SW480 (cell line): ENCODE measurements at regions not wholly inside any gene's neighbourhood (a gene's known extent, or its start where the extent isn't known, plus 50 kb on each side); places are given as distances from the start of the nearest gene placed in this dataset.

ENCODE experiments used
- DNase-seq: peaks from one replicate; pipeline ENCODE4 v3.0.0-alpha.2; 2016; ENCODE audit warnings: low spot score

GRCh38 chr3:68057637-68058320, 403.4 kb upstream of the SUCLG2 start:
- DNase-seq: no peak

- no peak for DNase-seq
Observed at GRCh38 chr3:68056556-68056955, 402.1 kb upstream of the SUCLG2 start.

DNA sequence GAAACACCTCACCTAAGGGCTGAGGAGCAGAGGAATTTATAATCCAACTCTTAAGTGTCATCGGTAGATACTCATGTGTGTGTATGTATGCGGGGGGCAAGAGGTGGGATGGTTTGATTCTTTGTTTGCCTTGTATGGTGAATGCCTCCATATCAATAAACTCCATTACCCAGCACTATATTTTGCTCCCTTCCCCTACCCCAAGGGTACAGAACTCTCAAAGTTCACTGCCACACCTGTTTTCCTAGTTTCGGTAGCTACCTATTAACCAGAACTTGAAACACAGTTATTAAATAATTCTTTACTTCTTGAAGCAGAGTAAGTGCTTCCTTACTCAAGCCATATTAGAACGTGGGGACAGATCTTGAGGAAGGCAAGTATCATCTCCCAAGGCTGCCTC, 400.8 kb upstream of the SUCLG2 start:
- DNase-seq: no peak

DNA sequence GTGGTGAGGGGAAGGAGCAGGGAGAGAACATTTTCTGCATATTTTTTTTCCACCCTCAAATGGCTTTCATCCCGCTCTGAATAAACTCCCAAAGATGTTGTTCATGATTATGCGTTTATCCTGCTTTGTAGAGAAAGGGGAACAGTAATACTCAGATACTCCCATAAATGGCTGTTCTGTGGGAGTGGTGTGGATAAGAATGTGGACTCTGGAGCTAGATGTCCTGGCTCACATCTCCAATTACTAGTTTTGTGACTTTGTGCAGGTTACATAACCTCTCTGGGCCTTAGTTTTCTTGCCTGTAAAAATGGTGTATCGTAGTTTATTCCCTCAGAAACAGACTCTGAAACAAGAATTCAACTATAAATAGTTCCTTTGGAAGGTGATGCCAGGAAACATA, 395.4 kb upstream of the SUCLG2 start:
- DNase-seq: no peak

- DNase-seq: no peak
Observed at GRCh38 chr3:68045976-68046375, 391.6 kb upstream of the SUCLG2 start.

- DNase-seq: no peak
Observed at GRCh38 chr3:68033867-68034266, 379.5 kb upstream of the SUCLG2 start.

GRCh38 chr3:68032209-68032608, 377.8 kb upstream of the SUCLG2 start:
- DNase-seq: no peak

DNA sequence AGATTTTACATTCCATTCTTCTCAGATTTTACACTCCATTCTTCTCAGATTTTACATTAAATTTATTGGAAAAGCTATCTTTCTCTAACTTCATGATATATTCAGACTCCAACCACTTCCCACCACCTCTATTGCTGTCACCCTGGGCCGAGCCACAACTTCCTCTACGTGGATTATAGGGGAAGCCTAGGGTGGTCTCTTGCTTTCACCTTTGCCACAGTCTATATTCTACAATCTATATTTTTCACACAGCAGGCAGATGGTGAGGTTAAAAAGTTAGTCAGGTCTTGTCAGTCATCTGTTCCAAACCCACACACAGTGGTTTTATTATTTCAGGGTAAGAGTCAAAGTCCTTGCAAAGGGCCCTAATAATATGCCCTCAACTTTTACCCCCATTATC, 370.8 kb upstream of the SUCLG2 start:
- no peak for DNase-seq

GRCh38 chr3:68019876-68020275, 365.5 kb upstream of the SUCLG2 start:
- no peak for DNase-seq

DNA sequence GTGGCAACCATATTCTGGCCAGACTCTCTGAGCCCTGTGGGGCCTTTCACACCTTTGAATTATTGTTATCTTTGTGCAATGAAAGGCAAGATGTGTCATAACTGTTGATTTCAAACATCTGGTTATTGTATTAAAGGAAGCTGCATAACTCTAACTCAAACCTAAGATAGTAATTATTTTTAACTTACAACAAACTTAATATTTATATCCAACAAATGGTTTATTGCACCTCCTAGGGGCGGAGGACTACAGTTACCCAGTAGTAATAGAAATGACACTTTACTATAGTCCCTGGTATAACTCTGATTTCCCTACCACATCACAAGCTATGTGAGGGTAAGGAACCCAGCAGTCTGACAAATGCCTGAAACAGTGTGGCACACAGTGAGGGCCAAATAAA, 363.9 kb upstream of the SUCLG2 start:
- no peak for DNase-seq

GRCh38 chr3:68017069-68017468, 362.7 kb upstream of the SUCLG2 start:
- DNase-seq: peak; percentile 3

DNA sequence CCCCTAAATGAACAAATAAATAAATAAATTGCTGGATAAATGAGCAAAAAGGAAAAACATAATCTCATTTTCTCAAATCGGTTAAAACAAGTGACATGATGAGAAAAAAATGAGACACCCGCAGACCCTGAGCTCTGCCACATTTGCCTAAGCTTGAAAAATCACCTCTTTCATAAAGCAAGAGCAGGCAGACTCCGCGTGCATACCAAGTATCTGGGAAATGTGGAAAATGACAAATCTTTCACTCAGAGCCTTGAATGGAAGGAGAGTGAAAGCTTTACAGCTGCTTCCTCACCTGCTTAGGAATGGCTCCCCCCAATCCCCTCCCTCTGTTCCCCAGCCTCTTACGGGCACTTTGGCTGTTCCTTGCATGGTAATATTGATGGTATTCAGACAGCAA, 355.5 kb upstream of the SUCLG2 start:
- no peak for DNase-seq

- DNase-seq: no peak
Observed at GRCh38 chr3:68007621-68008226, 353.3 kb upstream of the SUCLG2 start.

DNA sequence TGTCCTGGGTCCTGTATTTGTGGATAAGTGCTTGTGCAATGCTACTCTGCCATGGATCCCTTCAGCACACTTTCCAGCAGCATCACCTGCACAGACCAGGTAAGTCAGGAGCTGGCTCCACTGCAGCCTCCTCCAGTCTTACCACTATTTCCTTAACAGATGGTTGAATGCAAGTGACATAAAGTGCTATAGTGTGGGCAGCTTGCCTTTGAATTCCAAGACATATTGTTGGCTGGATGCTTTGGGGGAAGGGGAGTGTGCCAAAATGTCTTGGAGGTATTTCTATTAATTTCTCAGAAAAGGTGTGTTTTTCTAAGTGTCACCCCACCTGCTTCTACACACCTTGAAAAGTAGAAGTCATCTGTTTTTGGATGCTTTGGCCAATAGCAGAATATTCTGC, 352.2 kb upstream of the SUCLG2 start:
- no peak for DNase-seq

- no peak for DNase-seq
Observed at GRCh38 chr3:68004091-68004490, 349.7 kb upstream of the SUCLG2 start.

DNA sequence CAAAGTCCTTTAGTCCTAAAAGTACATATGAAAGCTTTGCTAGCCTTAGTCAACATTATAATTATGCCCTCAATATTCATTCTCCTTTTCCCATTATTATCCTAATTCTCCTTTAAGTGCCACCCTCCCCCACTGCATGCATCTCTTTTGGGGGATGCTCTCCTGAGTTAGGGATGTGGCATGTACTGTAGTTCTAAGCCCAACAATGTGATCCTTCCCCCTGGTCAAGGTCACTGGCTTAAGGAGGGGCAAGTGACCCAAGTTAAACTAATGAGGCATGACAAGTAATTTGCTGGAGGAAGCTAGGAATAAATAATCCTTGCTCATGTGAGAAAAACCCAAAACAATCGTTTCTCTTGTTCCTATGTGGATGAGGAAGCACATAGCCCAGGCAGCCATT, 343.9 kb upstream of the SUCLG2 start:
- DNase-seq: no peak

- no peak for DNase-seq
Observed at GRCh38 chr3:67995206-67995605, 340.8 kb upstream of the SUCLG2 start.

DNA sequence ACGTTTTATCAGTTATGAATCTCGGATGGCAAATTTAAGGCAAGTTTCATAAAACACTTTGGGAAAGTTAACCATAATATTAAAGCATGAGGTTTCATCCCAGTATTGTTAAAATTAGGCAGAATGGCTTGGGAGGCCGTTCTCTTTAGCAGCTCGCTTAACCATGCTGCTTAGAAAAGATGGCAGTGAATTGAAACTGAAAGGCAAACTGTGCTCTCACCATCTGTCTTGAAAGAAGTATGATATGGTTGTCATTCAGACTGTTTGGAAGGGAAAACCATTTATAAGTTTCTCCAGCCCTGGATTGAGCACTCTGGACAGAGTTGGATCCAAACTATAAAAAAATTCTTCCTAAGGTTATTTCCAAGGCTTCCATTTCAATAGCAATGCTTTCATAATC, 332.3 kb upstream of the SUCLG2 start:
- DNase-seq: no peak

GRCh38 chr3:67983166-67983565, 328.8 kb upstream of the SUCLG2 start:
- no peak for DNase-seq

DNA sequence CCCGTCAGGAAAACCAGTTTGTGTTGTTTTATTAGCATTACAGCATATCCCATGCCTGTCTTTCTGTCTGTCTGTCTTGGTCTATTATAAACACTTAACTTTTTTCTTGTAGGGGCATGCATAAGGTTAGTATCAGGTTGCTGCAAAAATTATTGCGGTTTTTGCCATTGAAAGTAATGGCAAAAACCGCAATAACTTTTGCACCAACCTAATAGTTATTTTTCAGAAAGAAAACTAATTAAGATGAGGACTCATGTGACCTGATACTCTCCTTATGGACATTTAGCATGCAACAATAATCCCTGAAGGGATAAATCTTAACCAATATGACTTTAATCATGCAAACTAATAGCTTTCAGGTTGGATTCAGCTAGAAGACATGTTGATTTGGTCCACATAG, 326.7 kb upstream of the SUCLG2 start:
- DNase-seq: no peak

DNA sequence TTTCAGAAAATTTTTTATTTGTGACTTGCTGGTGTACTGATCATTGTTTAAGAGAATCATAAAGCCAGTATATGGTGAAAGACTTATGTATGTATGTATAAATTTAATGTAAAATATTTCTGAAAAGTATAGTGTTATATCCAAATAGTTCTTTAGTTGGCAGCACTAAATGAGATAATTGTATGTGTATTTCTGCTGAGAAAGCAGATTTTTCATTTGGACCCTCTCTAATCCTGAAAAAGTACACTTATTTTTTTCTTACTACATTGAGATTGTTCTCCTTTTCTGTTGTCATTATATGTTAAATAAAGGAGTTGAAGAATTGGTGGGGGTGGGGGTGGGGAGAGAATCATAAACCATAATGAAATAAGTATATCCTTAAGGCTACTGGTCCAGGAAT, 324.9 kb upstream of the SUCLG2 start:
- DNase-seq: no peak

GRCh38 chr3:67977762-67978161, 323.4 kb upstream of the SUCLG2 start:
- DNase-seq: no peak

DNA sequence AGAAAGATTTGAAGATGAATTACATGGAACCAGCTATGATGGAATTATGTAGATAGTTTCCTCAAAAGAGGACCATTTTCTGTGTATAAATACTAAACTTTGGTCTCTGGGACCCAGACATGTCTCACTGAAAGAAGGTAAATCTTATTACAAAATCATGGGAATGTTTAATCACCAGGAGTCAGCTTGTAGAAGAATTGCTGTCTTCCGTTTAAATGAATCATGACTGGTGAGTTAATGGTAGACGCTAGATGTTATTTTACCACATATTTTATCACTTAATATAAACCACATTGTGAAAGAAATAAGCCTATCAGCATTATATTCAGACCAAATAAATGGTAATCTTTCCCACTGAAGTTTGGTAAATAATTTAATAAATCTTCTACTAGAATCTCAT, 322.3 kb upstream of the SUCLG2 start:
- no peak for DNase-seq

DNA sequence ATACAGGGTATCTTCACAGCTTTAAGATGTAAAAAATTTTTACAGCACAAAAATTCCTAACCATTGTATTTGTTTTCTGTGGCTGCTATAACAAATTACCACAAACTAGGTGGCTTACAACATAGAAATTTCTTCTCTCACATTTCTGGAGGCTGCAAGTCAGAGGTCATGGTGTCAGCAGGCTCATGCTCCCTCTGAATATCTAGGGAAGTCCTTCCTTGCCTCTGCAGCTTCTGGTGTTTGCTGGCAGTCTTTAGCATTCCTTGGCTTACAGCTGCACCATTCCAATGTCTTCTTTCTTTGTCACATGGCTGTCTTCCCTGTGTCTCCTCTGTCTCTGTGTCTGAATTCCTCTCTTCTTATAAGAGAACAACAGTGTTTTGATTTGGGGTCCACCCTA, 310.2 kb upstream of the SUCLG2 start:
- no peak for DNase-seq
